Osteoblast (primary cell): ENCODE measurements at regions not wholly inside any gene's neighbourhood (a gene's known extent, or its start where the extent isn't known, plus 50 kb on each side); places are given as distances from the start of the nearest gene placed in this dataset.

Experiments
- DNase-seq: peaks from one replicate; pipeline ENCODE4 v3.0.0; 2011; ENCODE audit warnings: low spot score, mixed read lengths; ENCODE audit not compliant: insufficient read length; ENCODE audit errors: missing footprints
- H2AFZ ChIP-seq: 2 replicates; pipeline ENCODE4 v1.6.0; 2011; ENCODE audit warnings: mild to moderate bottlenecking, low read length
- H3K27ac ChIP-seq: 2 replicates; pipeline ENCODE4 v1.5.1; 2011; ENCODE audit warnings: mild to moderate bottlenecking, low read depth, low read length, moderate library complexity
- H3K27me3 ChIP-seq: 2 replicates; pipeline ENCODE4 v1.6.0; 2012; ENCODE audit warnings: mild to moderate bottlenecking, control low read depth, inconsistent platforms, low read length, moderate library complexity; ENCODE audit not compliant: insufficient read depth
- H3K36me3 ChIP-seq: 2 replicates; pipeline ENCODE4 v1.5.1; 2011; ENCODE audit warnings: mild to moderate bottlenecking, low read length, control low read depth, moderate library complexity; ENCODE audit not compliant: insufficient read depth
- H3K4me1 ChIP-seq: 2 replicates; pipeline ENCODE4 v1.5.1; 2011; ENCODE audit warnings: mild to moderate bottlenecking, low read length, control low read depth, moderate library complexity; ENCODE audit not compliant: insufficient read depth
- H3K4me2 ChIP-seq: 2 replicates; pipeline ENCODE4 v1.6.0; 2011; ENCODE audit warnings: mild to moderate bottlenecking, low read length; ENCODE audit not compliant: insufficient read depth
- H3K4me3 ChIP-seq: fragments of 200-600 bp; sonication (generic); 3 replicates; pipeline ENCODE4 v1.5.1; 2012; ENCODE audit warnings: mild to moderate bottlenecking, low read length, inconsistent platforms; ENCODE audit not compliant: insufficient read depth
- H3K79me2 ChIP-seq: 2 replicates; pipeline ENCODE4 v1.6.0; 2012; ENCODE audit warnings: mild to moderate bottlenecking, low read length, control low read depth, inconsistent platforms; ENCODE audit not compliant: insufficient read depth
- H3K9me3 ChIP-seq: 2 replicates; pipeline ENCODE4 v1.5.1; 2011; ENCODE audit warnings: low read depth, low read length, control low read depth
- H4K20me1 ChIP-seq: 2 replicates; pipeline ENCODE4 v1.6.0; 2012; ENCODE audit warnings: mild to moderate bottlenecking, low read length, control low read depth; ENCODE audit not compliant: insufficient read depth
- TF ChIP-seq, protein P1 (sequence below): IDR thresholded peaks from 2 replicates; pipeline ENCODE4 v1.5.1; 2011; ENCODE audit warnings: mild to moderate bottlenecking, low read depth, low read length, moderate library complexity; ENCODE audit errors: extremely low read depth

DNA sequence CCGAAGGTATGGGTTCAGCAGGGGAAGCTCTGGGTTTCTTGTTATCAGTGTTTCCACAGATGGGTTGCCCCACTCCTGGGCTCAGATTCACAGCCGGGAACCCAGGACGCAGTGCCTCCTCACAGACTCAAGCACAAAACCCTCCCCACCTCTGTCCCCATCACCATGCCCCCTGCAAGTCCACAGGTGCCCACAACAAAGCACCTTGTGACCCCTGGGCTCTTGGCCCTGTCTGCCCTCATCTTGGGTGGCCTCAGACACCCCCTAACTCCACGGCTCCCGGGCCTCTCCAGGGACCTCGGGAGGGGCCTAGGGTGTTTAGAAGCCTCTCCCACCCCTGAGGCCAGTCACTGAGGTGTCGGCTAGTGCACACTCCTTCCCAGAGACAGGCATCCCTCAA lies 231.7 kb downstream of the TUBA3C start:
- Histone ChIP-seq H3K79me2 (no peaks in the 10 kb centered on the region), H3K9me3 (no peaks in the 10 kb centered on the region), H3K36me3 (no peaks in the 10 kb centered on the region), H3K4me2 (no peak overlapping the region), H3K27ac (no peak overlapping the region), H3K27me3 (no peaks in the 10 kb centered on the region), H3K4me3 (no peak overlapping the region), H3K4me1 (no peaks in the 10 kb centered on the region), H4K20me1 (no peaks in the 10 kb centered on the region), H2AFZ (no peak overlapping the region)
- TF ChIP-seq, protein P1, sequence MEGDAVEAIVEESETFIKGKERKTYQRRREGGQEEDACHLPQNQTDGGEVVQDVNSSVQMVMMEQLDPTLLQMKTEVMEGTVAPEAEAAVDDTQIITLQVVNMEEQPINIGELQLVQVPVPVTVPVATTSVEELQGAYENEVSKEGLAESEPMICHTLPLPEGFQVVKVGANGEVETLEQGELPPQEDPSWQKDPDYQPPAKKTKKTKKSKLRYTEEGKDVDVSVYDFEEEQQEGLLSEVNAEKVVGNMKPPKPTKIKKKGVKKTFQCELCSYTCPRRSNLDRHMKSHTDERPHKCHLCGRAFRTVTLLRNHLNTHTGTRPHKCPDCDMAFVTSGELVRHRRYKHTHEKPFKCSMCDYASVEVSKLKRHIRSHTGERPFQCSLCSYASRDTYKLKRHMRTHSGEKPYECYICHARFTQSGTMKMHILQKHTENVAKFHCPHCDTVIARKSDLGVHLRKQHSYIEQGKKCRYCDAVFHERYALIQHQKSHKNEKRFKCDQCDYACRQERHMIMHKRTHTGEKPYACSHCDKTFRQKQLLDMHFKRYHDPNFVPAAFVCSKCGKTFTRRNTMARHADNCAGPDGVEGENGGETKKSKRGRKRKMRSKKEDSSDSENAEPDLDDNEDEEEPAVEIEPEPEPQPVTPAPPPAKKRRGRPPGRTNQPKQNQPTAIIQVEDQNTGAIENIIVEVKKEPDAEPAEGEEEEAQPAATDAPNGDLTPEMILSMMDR: no peak
- DNase-seq: peak; percentile 59

DNA sequence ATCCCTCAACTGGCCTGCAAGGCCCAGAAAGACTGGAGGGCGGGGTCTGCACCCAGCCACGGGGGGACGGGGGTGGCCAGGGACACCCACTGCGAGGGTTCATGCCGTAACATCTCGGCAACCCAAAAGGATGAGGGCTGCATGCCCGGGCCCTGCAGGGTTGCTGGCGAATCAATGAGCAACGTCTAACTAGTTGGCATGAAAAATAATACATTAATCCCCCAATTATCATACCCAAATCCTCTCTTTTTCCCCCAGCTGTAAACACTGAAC lies 232.2 kb downstream of the TUBA3C start:
- H3K36me3 ChIP-seq: no peaks in the 10 kb centered on the region
- no peak overlapping the region for H3K4me3 ChIP-seq
- peak; percentile 45 for DNase-seq
- no peaks in the 10 kb centered on the region for H3K9me3 ChIP-seq
- H3K79me2 ChIP-seq: no peaks in the 10 kb centered on the region
- no peaks in the 10 kb centered on the region for H3K4me1 ChIP-seq
- no peaks in the 10 kb centered on the region for H3K27me3 ChIP-seq
- TF ChIP-seq, protein P1: no peak
- H2AFZ ChIP-seq: no peak overlapping the region
- H4K20me1 ChIP-seq: no peaks in the 10 kb centered on the region
- H3K27ac ChIP-seq: no peak overlapping the region
- no peak overlapping the region for H3K4me2 ChIP-seq

DNA sequence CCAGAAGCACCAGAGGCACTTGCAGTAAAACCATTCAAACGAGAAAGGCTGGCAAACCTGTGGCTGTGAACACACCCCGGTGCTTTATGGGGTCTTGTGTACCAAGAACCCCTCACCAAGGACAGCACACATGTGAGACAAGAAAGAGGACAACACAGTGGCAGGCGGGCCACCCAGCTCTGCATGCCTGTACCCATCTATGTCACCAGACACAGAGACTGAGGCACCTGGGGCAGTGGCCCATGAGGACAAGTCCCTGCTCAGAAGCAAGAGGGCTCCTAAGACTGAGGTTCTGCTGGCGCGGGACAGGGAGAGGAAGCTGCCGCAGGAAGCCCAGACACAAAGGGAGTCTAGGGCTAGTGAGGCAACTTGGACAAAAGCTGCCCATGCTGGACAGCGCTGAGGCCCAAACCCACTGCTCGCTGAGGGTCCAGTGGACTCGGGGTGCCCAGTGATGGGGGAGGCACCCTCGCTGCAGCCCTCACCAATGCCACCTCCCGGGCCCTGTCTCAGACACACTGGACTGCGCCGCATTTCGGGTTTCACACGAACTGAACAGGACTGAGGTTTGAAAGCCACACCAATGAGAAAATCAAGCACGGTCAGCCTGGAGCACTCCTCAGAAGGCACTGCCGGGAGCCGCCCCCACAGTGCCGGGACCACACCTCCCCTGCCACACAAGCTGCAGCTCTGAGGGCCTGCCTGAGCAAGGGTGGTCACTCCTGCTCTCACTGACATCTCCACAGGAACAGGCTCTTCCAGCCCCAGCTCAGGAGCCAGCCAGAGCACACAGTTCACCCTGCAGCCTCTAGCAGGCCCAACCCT lies 232.7 kb downstream of the TUBA3C start:
- Histone ChIP-seq H3K27me3 (no peaks in the 10 kb centered on the region), H3K4me1 (no peaks in the 10 kb centered on the region), H4K20me1 (no peaks in the 10 kb centered on the region), H3K4me2 (no peak overlapping the region), H2AFZ (no peak overlapping the region), H3K27ac (no peak overlapping the region), H3K9me3 (no peaks in the 10 kb centered on the region), H3K4me3 (no peak overlapping the region), H3K36me3 (no peaks in the 10 kb centered on the region), H3K79me2 (no peaks in the 10 kb centered on the region)
- TF ChIP-seq, protein P1: no peak
- DNase-seq: peak; percentile 63

DNA sequence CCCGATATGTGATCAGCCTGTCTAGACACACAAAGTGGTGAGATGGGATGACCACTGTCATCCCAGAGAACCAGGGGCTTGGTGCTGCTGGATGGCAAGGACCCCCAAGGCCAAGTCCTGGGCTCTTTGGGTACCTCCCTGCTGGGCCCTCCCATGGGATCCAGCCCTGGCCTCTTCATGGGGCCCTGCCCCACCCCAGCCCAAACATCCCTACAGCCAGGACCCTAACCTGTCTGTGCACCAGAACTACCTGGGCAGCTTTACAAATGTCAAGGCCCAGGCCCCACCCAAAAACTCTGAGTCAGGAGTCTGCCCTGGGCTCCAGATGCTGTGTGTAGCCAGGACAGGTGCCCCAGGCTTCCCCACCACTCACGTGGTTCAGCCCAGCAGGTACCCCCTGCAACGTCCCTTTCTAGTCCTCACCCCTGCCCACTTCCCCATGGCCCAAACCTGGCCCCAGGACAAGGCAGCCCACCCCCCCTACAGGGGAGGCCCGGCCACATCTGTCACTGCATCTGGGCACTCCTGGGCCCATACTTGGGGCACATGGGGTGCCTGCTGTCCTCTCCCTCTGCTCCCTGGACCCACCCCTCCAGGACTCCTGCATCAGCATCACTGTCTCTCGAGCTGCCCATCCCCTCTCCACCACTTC lies 233.5 kb downstream of the TUBA3C start:
- peak; percentile 39 for DNase-seq
- no peak overlapping the region for H2AFZ ChIP-seq
- H3K9me3 ChIP-seq: no peaks in the 10 kb centered on the region

More for the DNA sequence above, 233.5 kb downstream of the TUBA3C start:
- TF ChIP-seq, protein P1: no peak
- Histone ChIP-seq H3K79me2 (no peaks in the 10 kb centered on the region), H3K4me2 (no peak overlapping the region), H4K20me1 (no peaks in the 10 kb centered on the region), H3K4me3 (no peak overlapping the region), H3K27me3 (no peaks in the 10 kb centered on the region), H3K27ac (no peak overlapping the region), H3K36me3 (no peaks in the 10 kb centered on the region), H3K4me1 (no peaks in the 10 kb centered on the region)
